ENCODE measurements at regions not wholly inside any gene's neighbourhood (a gene's known extent, or its start where the extent isn't known, plus 50 kb on each side); places are given as distances from the start of the nearest gene placed in this dataset.

- POLR2A ChIA-PET: no interaction called here
- TF ChIP-seq, protein P1, sequence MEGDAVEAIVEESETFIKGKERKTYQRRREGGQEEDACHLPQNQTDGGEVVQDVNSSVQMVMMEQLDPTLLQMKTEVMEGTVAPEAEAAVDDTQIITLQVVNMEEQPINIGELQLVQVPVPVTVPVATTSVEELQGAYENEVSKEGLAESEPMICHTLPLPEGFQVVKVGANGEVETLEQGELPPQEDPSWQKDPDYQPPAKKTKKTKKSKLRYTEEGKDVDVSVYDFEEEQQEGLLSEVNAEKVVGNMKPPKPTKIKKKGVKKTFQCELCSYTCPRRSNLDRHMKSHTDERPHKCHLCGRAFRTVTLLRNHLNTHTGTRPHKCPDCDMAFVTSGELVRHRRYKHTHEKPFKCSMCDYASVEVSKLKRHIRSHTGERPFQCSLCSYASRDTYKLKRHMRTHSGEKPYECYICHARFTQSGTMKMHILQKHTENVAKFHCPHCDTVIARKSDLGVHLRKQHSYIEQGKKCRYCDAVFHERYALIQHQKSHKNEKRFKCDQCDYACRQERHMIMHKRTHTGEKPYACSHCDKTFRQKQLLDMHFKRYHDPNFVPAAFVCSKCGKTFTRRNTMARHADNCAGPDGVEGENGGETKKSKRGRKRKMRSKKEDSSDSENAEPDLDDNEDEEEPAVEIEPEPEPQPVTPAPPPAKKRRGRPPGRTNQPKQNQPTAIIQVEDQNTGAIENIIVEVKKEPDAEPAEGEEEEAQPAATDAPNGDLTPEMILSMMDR (IDR thresholded peaks at IDR 0.05; ENCODE audit: control extremely low read depth, extremely low read depth, low read depth, missing control alignments): no peak
- CTCF ChIA-PET: no interaction called here
- no peak for DNase-seq (ENCODE audit: extremely low spot score)
Observed at GRCh38 chr1:73577206-73577605, 620.8 kb downstream of the LRRIQ3 start.

DNA sequence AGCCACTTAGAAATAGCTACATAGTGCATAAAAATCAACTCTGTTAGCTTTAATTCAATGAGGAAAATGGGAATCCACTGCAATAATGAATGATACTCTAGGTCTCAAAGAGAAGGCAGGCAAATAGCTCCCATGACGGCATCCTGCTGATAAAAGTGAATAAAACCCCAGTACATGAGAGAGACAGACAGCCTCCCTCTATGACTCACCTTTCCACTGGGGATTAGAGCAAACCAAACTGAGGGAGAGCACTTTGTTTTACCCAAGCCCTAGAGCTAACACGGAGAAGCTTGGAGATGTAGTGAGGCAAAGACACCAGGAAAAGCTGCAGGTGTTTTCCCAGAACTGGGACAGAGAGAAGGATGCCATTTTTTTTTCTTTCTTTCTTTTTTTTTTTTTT lies 621.9 kb downstream of the LRRIQ3 start:
- TF ChIP-seq, protein P1 (IDR thresholded peaks at IDR 0.05; ENCODE audit: control extremely low read depth, extremely low read depth, low read depth, missing control alignments): no peak
- CTCF ChIA-PET: no interaction called here
- POLR2A ChIA-PET: no interaction called here
- no peak for DNase-seq (ENCODE audit: extremely low spot score)

- DNase-seq (ENCODE audit: extremely low spot score): no peak
- CTCF ChIA-PET: no interaction called here
- TF ChIP-seq, protein P1 (IDR thresholded peaks at IDR 0.05; ENCODE audit: control extremely low read depth, extremely low read depth, low read depth, missing control alignments): no peak
- POLR2A ChIA-PET: no interaction called here
Observed at GRCh38 chr1:73564294-73564693, 633.7 kb downstream of the LRRIQ3 start.

GRCh38 chr1:73556270-73556669 lies 641.7 kb downstream of the LRRIQ3 start:
- ChIA-PET POLR2A (no interaction called here), CTCF (no interaction called here)
- TF ChIP-seq, protein P1 (IDR thresholded peaks at IDR 0.05; ENCODE audit: control extremely low read depth, extremely low read depth, low read depth, missing control alignments): no peak
- no peak for DNase-seq (ENCODE audit: extremely low spot score)

- TF ChIP-seq, protein P1 (IDR thresholded peaks at IDR 0.05; ENCODE audit: control extremely low read depth, extremely low read depth, low read depth, missing control alignments): no peak
- DNase-seq (ENCODE audit: extremely low spot score): no peak
- ChIA-PET POLR2A (no interaction called here), CTCF (no interaction called here)
Observed at GRCh38 chr1:73537400-73537799, 660.6 kb downstream of the LRRIQ3 start.

DNA sequence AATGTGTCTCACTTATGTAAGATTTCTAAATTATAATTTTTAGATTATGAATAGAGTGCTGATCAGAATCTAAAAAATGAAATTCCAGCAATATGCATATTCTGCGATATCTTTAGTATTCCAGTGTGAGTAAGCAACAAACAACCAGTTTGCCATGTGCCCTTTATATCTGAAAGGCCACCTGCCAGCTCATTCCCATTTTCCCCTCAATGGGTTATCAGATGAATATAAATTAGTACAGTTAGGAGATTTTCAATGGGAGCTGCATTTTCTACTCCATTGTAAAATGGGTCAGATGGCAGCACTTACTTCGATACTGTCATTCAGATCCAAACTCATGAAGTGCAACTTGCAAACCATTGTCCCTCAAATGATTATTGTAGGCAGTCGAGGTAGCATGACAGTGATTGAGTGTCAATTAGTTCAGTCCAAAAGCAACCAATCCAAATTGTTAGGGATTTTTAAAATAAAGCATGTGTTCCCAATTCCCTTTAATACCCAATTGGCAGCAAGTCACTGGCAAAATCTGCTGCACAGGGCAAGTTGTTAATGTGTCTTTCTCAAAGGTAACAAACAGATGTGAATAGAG lies 680.3 kb downstream of the LRRIQ3 start:
- no peak for DNase-seq (ENCODE audit: extremely low spot score)
- TF ChIP-seq, protein P1 (IDR thresholded peaks at IDR 0.05; ENCODE audit: control extremely low read depth, extremely low read depth, low read depth, missing control alignments): no peak
- ChIA-PET CTCF (no interaction called here), POLR2A (no interaction called here)

DNA sequence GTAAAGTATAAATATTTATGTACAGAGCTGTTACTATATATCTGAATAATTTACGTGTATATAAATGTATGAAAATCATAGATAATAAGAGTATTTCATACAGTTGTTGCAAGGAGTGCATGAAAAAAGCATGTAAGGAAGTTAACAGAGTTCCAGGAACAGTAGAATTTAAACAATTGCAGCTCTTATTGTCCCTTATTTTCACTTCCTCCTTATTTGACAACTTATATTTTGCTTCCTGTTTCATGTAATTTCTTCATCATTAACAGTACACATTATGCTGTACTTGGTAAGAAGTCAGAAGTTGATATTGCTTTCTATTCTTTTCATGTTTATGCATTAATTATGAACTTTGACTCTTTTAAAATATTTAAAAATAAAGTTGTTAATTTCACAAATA lies 681.5 kb downstream of the LRRIQ3 start:
- CTCF ChIA-PET: no interaction called here
- no peak for DNase-seq (ENCODE audit: extremely low spot score)
- POLR2A ChIA-PET: no interaction called here
- TF ChIP-seq, protein P1 (IDR thresholded peaks at IDR 0.05; ENCODE audit: control extremely low read depth, extremely low read depth, low read depth, missing control alignments): no peak

All from GM10248 (cell line).